GF-D8 (cell line): ENCODE measurements at regions not wholly inside any gene's neighbourhood (a gene's known extent, or its start where the extent isn't known, plus 50 kb on each side); places are given as distances from the start of the nearest gene placed in this dataset.
A peak's percentile ranks its signal among the peaks of the same experiment; 100 is the strongest.

ENCODE experiments used
- DNase-seq: peaks from one replicate; lab custom pipeline; 2025; lab: John Stamatoyannopoulos, UW

DNA sequence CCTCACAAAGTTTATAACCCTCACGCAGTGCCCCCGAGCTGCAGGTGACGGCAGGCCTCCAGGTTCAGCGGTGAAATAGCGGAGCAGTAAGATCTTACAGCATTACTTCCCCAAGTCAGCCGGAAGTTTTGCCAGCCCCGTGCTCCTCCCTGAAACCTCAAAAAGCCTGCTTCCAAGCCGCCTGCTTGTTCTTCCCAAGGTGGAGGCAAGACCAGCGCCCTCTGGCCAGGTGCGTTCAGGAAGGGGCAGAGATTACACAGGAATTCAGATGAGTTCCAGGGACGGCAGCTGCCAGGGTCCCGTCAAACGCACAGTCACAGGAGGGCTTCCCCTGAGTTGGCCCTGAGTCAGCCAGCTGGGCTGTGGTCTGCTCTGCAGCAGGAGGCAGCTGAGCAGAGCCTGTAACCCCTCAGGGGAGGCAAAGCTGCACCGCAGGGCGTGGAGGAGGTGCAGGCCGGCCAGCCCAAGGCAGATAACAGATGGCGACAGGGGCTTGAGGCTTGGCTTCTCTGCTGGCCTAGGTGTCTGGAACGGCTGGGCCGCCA is 124.1 kb upstream of the RPS6KA2 start:
- DNase-seq: peak; percentile 66

- no peak for DNase-seq
These were observed 123.2 kb upstream of the RPS6KA2 start for GRCh38 chr6:166750108-166750793.

DNA sequence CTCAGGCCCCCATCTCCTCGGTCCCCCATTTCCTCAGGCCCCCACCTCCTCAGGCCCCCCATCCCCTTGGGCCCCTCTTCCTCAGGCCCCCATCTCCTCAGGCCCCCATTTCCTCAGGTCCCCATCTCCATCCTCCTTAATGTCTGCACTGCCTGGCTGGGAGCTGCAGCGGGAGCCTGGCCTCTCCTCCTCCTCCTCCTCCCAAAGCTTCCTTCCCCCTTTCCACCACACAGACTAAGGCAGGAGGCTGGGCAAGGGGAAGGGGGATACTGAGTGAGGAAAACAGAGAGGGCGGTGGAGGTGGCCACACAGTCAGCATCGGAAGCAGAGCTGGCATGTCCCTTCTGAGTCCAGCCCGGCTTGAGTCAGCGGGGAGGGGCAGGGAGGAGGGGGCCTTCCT is 122.6 kb upstream of the RPS6KA2 start:
- DNase-seq: no peak

GRCh38 chr6:166747644-166748595 is 120.9 kb upstream of the RPS6KA2 start:
- DNase-seq: no peak

GRCh38 chr6:166745801-166746668 is 119.0 kb upstream of the RPS6KA2 start:
- no peak for DNase-seq

- DNase-seq: no peak
These were observed 117.4 kb upstream of the RPS6KA2 start for GRCh38 chr6:166744223-166745134.

- DNase-seq: no peak
These were observed 116.6 kb upstream of the RPS6KA2 start for GRCh38 chr6:166743406-166744222.

GRCh38 chr6:166742981-166743380 is 115.9 kb upstream of the RPS6KA2 start:
- DNase-seq: no peak

GRCh38 chr6:166739976-166740318 is 112.9 kb upstream of the RPS6KA2 start:
- no peak for DNase-seq

GRCh38 chr6:166739117-166739975 is 112.3 kb upstream of the RPS6KA2 start:
- no peak for DNase-seq

DNA sequence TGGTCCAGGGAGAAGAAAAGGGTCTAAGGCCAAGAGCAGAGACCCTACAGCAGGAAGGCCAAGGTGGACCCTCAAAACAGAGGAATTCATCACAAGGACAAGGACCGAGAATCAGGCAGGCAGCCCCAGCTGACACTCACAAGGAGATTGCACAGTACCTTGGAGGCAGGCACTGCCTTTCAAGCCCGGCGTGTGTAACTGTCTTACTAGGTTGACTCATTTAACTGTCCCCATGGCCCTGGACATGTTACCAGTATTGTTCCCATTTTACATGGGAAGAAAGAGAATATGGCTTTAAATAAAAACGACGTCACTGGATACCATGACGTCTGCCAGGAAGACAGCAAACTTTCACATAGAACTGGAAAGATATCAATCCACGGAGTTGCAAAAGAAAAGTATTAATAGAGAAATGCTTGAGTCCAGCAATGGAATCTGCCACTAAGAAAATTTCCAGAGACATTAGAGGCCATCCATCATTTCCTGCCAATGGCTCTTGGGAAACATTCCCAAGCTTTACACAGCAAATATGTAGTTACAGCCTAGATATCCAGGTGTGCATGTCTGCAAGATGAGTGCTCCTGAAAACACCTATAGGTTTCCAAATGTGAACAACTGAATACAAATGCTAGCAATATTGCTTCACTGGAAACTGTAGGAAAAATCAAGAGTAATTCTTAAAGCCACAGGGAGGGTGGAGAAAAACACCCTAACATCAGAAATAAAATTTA is 111.5 kb upstream of the RPS6KA2 start:
- no peak for DNase-seq

- DNase-seq: no peak
These were observed 110.2 kb upstream of the RPS6KA2 start for GRCh38 chr6:166737261-166737660.

DNA sequence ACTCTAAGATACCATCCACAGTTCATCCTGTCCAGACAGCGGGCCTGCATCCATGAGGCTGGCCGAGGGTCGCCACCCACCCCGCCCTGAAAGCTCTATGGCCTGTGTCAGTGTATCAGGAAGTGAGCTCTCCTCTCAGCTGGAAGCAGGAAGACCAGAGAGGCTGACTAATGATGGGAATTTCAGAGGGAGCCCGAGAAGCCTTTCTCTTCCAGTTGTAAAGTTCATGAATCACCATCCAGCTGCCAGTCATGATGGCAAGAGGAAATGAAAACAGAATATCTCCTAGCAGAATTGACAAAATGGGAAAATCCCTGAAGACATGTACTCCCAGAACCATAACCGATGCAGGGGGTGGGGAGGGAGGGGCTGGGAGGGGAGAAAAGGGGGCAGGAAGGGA is 109.6 kb upstream of the RPS6KA2 start:
- DNase-seq: no peak

DNA sequence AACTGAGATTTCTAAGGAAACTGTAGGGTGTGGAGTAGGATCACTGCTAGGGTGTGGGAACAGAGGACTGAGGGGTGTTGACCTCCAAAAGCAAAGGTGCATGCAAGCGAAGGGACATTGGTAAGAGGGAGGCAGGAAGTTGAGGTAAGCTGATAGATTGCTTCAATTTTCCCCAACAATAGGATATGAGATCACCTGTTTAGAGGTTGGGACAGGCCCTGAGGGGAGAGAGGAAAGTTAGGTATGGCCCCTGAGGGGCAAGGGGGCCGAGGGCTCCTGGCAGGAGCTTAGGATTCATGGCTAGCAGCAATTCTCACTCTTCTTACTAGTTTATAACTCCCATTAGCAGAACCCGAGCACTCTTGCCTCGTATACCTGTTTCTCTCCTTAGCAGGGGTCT is 106.8 kb upstream of the RPS6KA2 start:
- no peak for DNase-seq

GRCh38 chr6:166729658-166730057 is 102.6 kb upstream of the RPS6KA2 start:
- no peak for DNase-seq

GRCh38 chr6:166728884-166729530 is 102.0 kb upstream of the RPS6KA2 start:
- DNase-seq: no peak

DNA sequence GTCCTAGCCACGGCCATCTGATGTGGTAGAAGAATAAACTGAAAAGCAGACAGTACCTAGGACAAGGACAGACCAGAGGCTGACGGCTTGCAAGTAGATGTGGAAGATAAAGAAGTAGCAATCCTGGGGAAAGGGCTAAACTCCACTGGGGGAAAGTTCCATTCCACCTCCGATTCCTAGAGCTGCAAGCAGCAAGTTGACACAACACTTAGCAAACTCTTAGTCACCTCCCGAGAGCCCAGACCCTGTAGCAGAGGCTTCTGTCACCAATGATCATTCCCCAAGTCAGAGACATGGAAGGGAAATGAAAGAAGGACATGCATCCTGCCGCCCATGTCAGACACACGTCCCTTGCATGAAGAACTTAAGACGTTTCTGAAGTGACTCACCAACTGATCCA is 99.2 kb upstream of the RPS6KA2 start:
- no peak for DNase-seq

DNA sequence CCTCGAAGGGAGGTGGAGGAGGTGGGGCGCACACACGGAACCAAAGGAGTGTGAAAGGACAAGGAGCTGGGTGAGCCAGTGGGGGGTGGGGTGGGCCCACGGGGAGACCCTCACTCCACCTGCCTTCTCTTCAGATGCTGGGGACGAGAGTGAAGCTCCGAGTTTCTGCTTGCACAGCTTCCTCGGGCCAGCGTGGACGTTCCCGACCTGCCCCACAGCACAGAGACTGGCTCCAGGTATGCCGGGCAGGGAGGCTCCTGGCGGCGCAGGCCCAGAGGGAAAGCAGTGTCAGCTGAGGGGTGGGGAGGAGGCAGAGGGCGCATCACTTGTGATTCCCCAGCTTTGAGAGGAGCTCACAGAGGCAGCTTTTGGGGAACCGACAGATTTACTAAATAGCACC is 98.5 kb upstream of the RPS6KA2 start:
- no peak for DNase-seq
